BE2C (cell line): ENCODE measurements at regions not wholly inside any gene's neighbourhood (a gene's known extent, or its start where the extent isn't known, plus 50 kb on each side); places are given as distances from the start of the nearest gene placed in this dataset.

Experiments used
- DNase-seq: peaks from one replicate; pipeline ENCODE4 v3.0.0-alpha.2; 2020
- H3K27me3 ChIP-seq: fragments of 250-450 bp; sonication (Bioruptor Pico); 2 replicates; pipeline ENCODE4 v1.5.1; 2020; ENCODE audit warnings: mild to moderate bottlenecking
- H3K36me3 ChIP-seq: fragments of 250-450 bp; sonication (Bioruptor Pico); 2 replicates; pipeline ENCODE4 v1.5.1; 2020; ENCODE audit warnings: mild to moderate bottlenecking
- H3K4me1 ChIP-seq: fragments of 250-450 bp; sonication (Bioruptor Pico); 2 replicates; pipeline ENCODE4 v1.5.1; 2020
- H3K4me3 ChIP-seq: 2 replicates; pipeline ENCODE4 v1.5.1; 2011; ENCODE audit warnings: low read depth, low read length
- H3K9me3 ChIP-seq: fragments of 250-450 bp; sonication (Bioruptor Pico); 2 replicates; pipeline ENCODE4 v1.5.1; 2020
- CTCF ChIP-seq: IDR thresholded peaks from 2 replicates; pipeline ENCODE4 v1.5.1; 2012; ENCODE audit warnings: mild to moderate bottlenecking, low read depth, low read length

- Histone ChIP-seq H3K27me3 (no peaks in the 10 kb centered on the region), H3K9me3 (no peaks in the 10 kb centered on the region), H3K36me3 (no peaks in the 10 kb centered on the region), H3K4me1 (no peaks in the 10 kb centered on the region), H3K4me3 (no peak overlapping the region)
- no peak for DNase-seq
- no peak for TF ChIP-seq CTCF
Measured at GRCh38 chrX:38877366-38877765, 76.1 kb downstream of the MID1IP1 start.

- Histone ChIP-seq H3K4me1 (no peaks in the 10 kb centered on the region), H3K9me3 (no peaks in the 10 kb centered on the region), H3K4me3 (no peak overlapping the region), H3K36me3 (no peaks in the 10 kb centered on the region), H3K27me3 (no peaks in the 10 kb centered on the region)
- no peak for DNase-seq
- TF ChIP-seq CTCF, result no peak
Measured at GRCh38 chrX:38878641-38879340, 77.5 kb downstream of the MID1IP1 start.

- TF ChIP-seq CTCF, result no peak
- no peak for DNase-seq
- no peaks in the 10 kb centered on the region for H3K27me3 ChIP-seq
- no peaks in the 10 kb centered on the region for H3K9me3 ChIP-seq
- H3K36me3 ChIP-seq, result no peaks in the 10 kb centered on the region
- H3K4me3 ChIP-seq, result no peak overlapping the region
- H3K4me1 ChIP-seq, result no peaks in the 10 kb centered on the region
Measured at GRCh38 chrX:38879631-38880220, 78.5 kb downstream of the MID1IP1 start.

- H3K4me1 ChIP-seq, result no peaks in the 10 kb centered on the region
- no peaks in the 10 kb centered on the region for H3K9me3 ChIP-seq
- H3K27me3 ChIP-seq, result no peaks in the 10 kb centered on the region
- no peak overlapping the region for H3K4me3 ChIP-seq
- no peak for TF ChIP-seq CTCF
- no peaks in the 10 kb centered on the region for H3K36me3 ChIP-seq
- no peak for DNase-seq
Measured at GRCh38 chrX:38880296-38880854, 79.1 kb downstream of the MID1IP1 start.

GRCh38 chrX:38881066-38881465 lies 79.8 kb downstream of the MID1IP1 start:
- Histone ChIP-seq H3K9me3 (no peaks in the 10 kb centered on the region), H3K4me3 (no peak overlapping the region), H3K27me3 (no peaks in the 10 kb centered on the region), H3K4me1 (no peaks in the 10 kb centered on the region), H3K36me3 (no peaks in the 10 kb centered on the region)
- DNase-seq, result no peak
- TF ChIP-seq CTCF, result no peak

GRCh38 chrX:38881727-38882126 lies 80.5 kb downstream of the MID1IP1 start:
- Histone ChIP-seq H3K9me3 (no peaks in the 10 kb centered on the region), H3K4me3 (no peak overlapping the region), H3K27me3 (no peaks in the 10 kb centered on the region), H3K4me1 (no peaks in the 10 kb centered on the region), H3K36me3 (no peaks in the 10 kb centered on the region)
- no peak for TF ChIP-seq CTCF
- no peak for DNase-seq
